ENCODE measurements at regions not wholly inside any gene's neighbourhood (a gene's known extent, or its start where the extent isn't known, plus 50 kb on each side); places are given as distances from the start of the nearest gene placed in this dataset.

- Histone ChIP-seq H3K36me3 (ENCODE audit: insufficient read depth, low read length) (no peaks in the 10 kb centered on the region), H3K27ac (ENCODE audit: low read depth in 1 of 2, low read length in 2 of 2) (no peak overlapping the region), H3K4me1 (ENCODE audit: insufficient read depth, low read length) (no peaks in the 10 kb centered on the region), H3K27me3 (ENCODE audit: control insufficient read depth in 1 of 2, insufficient read depth in 2 of 2, low read length in 2 of 2) (peaks cover 0 to 10% of the 10 kb centered on the region in 2 experiments), H3K4me3 (ENCODE audit: low read length) (no peak overlapping the region), H3K9me3 (ENCODE audit: control insufficient read depth in 1 of 2, insufficient read depth in 1 of 2, low read length in 2 of 2) (no peaks in the 10 kb centered on the region)
- no peak overlapping the region for H3K4me3 Mint-ChIP-seq
- intact Hi-C loops (cut with DNase I, micrococcal nuclease): no loop called here
- ATAC-seq (ENCODE audit: poor library complexity) (no peak), DNase-seq (no peak)
- H3K27me3 Mint-ChIP-seq: peaks cover 39% of the 10 kb centered on the region
- H3K27ac Mint-ChIP-seq: no peak overlapping the region
- H3K36me3 Mint-ChIP-seq (ENCODE audit: low read depth): no peaks in the 10 kb centered on the region
- ChIA-PET POLR2A (no interaction called here), CTCF (no interaction called here)
- no peaks in the 10 kb centered on the region for H3K4me1 Mint-ChIP-seq (ENCODE audit: low read depth)
- TF ChIP-seq CTCF (IDR thresholded peaks at IDR 0.05): no peak
- no peaks in the 10 kb centered on the region for H3K9me3 Mint-ChIP-seq
Measured at GRCh38 chr10:123488436-123488835, 177.7 kb upstream of the GPR26 start.

DNA sequence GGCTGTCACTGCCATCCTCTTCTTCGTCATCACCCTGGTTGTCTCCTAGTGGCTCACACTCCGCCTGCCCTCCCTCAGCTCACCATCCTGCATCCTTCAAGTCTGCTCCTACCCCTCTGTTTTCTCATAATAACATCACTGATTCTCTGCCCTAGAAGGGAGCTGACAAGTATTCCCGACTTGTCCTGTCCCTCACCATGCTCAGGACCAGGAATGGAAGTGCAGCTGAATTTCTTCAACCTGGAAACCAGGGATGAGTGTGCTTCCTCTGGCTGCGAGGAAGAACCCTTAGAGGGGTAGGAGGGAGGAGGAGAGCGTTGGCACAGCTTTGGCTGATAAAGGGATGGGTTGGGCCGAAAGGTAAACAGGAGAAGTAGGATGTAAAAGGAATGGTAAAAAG is 174.8 kb upstream of the GPR26 start:
- ATAC-seq (ENCODE audit: poor library complexity): no peak
- intact Hi-C loops (cut with DNase I, micrococcal nuclease): no loop called here
- Mint-ChIP-seq H3K27ac (no peak overlapping the region), H3K36me3 (ENCODE audit: low read depth) (no peaks in the 10 kb centered on the region), H3K27me3 (peaks cover 34% of the 10 kb centered on the region), H3K4me1 (ENCODE audit: low read depth) (no peaks in the 10 kb centered on the region), H3K9me3 (no peaks in the 10 kb centered on the region), H3K4me3 (no peak overlapping the region)
- TF ChIP-seq CTCF (IDR thresholded peaks at IDR 0.05): no peak
- POLR2A ChIA-PET: no interaction called here
- Histone ChIP-seq H3K27ac (ENCODE audit: low read depth in 1 of 2, low read length in 2 of 2) (no peak overlapping the region), H3K27me3 (ENCODE audit: control insufficient read depth in 1 of 2, insufficient read depth in 2 of 2, low read length in 2 of 2) (peaks cover 0 to 10% of the 10 kb centered on the region in 2 experiments), H3K36me3 (ENCODE audit: insufficient read depth, low read length) (no peaks in the 10 kb centered on the region), H3K9me3 (ENCODE audit: control insufficient read depth in 1 of 2, insufficient read depth in 1 of 2, low read length in 2 of 2) (no peaks in the 10 kb centered on the region), H3K4me3 (ENCODE audit: low read length) (no peak overlapping the region), H3K4me1 (ENCODE audit: insufficient read depth, low read length) (no peaks in the 10 kb centered on the region)
- no peak for DNase-seq
- CTCF ChIA-PET: no interaction called here

DNA sequence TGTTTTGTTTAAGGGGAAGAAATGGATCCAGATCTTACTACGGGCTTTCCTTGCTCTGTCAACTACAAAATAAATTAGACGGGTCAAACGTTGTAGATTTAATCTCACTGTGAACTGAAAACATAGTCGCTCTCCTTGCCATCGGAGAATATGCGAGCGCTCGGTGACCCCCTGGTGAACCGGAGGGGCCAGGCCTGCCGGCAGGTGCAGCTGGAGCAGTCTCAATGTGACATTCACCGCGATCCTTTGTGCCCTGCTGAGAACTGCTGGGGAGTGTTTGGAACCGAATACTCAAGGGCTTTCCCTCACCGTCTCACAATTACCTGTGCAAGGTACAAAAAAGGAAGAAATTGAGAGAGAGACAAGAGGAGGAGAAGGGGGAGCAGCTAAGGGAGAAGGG is 174.1 kb upstream of the GPR26 start:
- Mint-ChIP-seq H3K27me3 (peaks cover 34% of the 10 kb centered on the region), H3K36me3 (ENCODE audit: low read depth) (no peaks in the 10 kb centered on the region), H3K4me3 (no peak overlapping the region), H3K9me3 (no peaks in the 10 kb centered on the region), H3K27ac (no peak overlapping the region), H3K4me1 (ENCODE audit: low read depth) (no peaks in the 10 kb centered on the region)
- DNase-seq (no peak), ATAC-seq (ENCODE audit: poor library complexity) (no peak)
- intact Hi-C loops (cut with DNase I, micrococcal nuclease): no loop called here
- CTCF ChIA-PET: no interaction called here
- no peak for TF ChIP-seq CTCF (IDR thresholded peaks at IDR 0.05)
- H3K9me3 ChIP-seq (ENCODE audit: control insufficient read depth in 1 of 2, insufficient read depth in 1 of 2, low read length in 2 of 2): no peaks in the 10 kb centered on the region
- peaks cover 0 to 10% of the 10 kb centered on the region in 2 experiments for H3K27me3 ChIP-seq (ENCODE audit: control insufficient read depth in 1 of 2, insufficient read depth in 2 of 2, low read length in 2 of 2)
- POLR2A ChIA-PET: no interaction called here
- no peaks in the 10 kb centered on the region for H3K36me3 ChIP-seq (ENCODE audit: insufficient read depth, low read length)
- no peak overlapping the region for H3K4me3 ChIP-seq (ENCODE audit: low read length)
- no peak overlapping the region for H3K27ac ChIP-seq (ENCODE audit: low read depth in 1 of 2, low read length in 2 of 2)
- no peaks in the 10 kb centered on the region for H3K4me1 ChIP-seq (ENCODE audit: insufficient read depth, low read length)
